ENCODE measurements at regions not wholly inside any gene's neighbourhood (a gene's known extent, or its start where the extent isn't known, plus 50 kb on each side); places are given as distances from the start of the nearest gene placed in this dataset.

DNA sequence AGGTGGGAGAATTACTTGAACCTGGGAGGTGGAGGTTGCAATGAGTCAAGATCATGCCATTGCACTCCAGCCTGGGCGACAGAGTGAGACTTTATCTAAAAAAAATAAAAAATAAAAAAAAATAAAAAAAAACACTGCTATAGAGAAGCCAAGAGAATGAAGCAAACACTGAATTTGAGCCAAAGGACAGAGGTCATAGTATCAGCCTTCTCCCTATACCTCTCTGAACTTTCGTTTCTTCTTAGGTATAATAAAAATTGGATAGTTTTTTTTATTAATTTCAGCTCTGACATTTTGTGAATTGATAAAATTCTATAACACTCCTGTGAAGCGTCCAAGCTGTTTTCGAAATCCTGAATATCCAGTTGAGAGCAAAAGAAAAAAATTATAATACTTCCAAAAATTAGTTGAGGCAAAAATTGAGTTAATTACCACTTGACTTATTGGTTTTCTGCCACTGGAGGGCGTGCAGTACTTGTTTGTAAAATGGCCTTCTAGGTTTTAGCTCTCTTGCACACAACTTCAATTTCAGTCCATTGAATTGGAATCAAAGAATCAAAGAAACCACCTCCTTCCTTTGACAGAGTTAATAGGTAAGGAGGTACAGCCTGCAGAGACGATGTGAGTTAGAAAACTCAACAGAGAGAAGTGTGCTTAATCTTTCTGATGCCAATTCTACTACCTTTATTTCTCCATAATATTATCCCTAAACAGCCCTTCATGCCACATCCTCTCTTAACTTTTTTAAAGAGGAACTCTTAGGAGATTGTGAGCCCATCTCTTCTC, 143.2 kb downstream of the BBOX1 start:
- peak; percentile 75 for DNase-seq (ENCODE audit: low spot score)
- Mint-ChIP-seq H3K4me3 (no peak overlapping the region), H3K27me3 (ENCODE audit: insufficient read depth, low read depth) (peaks cover 3% of the 10 kb centered on the region), H3K36me3 (no peaks in the 10 kb centered on the region), H3K9me3 (no peaks in the 10 kb centered on the region), H3K27ac (no peak overlapping the region), H3K4me1 (peaks cover 11% of the 10 kb centered on the region)
- Histone ChIP-seq H3K4me2 (peak overlapping the region; percentile 9), H4K20me1 (ENCODE audit: low read depth) (no peaks in the 10 kb centered on the region), H2AFZ (replicated peaks) (no peak overlapping the region), H3K27ac (no peak overlapping the region), H3F3A (ENCODE audit: low read depth) (peaks cover 19% of the 10 kb centered on the region), H3K4me1 (peaks cover 17% of the 10 kb centered on the region), H3K4me3 (no peak overlapping the region), H3K36me3 (no peaks in the 10 kb centered on the region), H3K79me2 (ENCODE audit: low read depth) (no peaks in the 10 kb centered on the region), H3K9ac (no peak overlapping the region), H3K9me3 (ENCODE audit: low read depth) (no peaks in the 10 kb centered on the region), H3K27me3 (no peaks in the 10 kb centered on the region)
- TF ChIP-seq EZH2 (IDR thresholded peaks at IDR 0.05) = no peak
- TF ChIP-seq, protein P1, sequence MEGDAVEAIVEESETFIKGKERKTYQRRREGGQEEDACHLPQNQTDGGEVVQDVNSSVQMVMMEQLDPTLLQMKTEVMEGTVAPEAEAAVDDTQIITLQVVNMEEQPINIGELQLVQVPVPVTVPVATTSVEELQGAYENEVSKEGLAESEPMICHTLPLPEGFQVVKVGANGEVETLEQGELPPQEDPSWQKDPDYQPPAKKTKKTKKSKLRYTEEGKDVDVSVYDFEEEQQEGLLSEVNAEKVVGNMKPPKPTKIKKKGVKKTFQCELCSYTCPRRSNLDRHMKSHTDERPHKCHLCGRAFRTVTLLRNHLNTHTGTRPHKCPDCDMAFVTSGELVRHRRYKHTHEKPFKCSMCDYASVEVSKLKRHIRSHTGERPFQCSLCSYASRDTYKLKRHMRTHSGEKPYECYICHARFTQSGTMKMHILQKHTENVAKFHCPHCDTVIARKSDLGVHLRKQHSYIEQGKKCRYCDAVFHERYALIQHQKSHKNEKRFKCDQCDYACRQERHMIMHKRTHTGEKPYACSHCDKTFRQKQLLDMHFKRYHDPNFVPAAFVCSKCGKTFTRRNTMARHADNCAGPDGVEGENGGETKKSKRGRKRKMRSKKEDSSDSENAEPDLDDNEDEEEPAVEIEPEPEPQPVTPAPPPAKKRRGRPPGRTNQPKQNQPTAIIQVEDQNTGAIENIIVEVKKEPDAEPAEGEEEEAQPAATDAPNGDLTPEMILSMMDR (IDR thresholded peaks at IDR 0.05) = peak; percentile 88

- Mint-ChIP-seq H3K4me1 (peaks cover 4% of the 10 kb centered on the region), H3K27me3 (ENCODE audit: insufficient read depth, low read depth) (peaks cover 6% of the 10 kb centered on the region), H3K27ac (no peak overlapping the region), H3K4me3 (no peak overlapping the region), H3K9me3 (peaks cover 2% of the 10 kb centered on the region), H3K36me3 (no peaks in the 10 kb centered on the region)
- Histone ChIP-seq H3K36me3 (no peaks in the 10 kb centered on the region), H2AFZ (replicated peaks) (no peak overlapping the region), H3K79me2 (ENCODE audit: low read depth) (no peaks in the 10 kb centered on the region), H3K4me1 (peaks cover 3% of the 10 kb centered on the region), H3K9me3 (ENCODE audit: low read depth) (no peaks in the 10 kb centered on the region), H3F3A (ENCODE audit: low read depth) (peaks cover 3% of the 10 kb centered on the region), H3K4me2 (no peak overlapping the region), H3K4me3 (no peak overlapping the region), H3K27ac (no peak overlapping the region), H3K9ac (no peak overlapping the region), H3K27me3 (no peaks in the 10 kb centered on the region), H4K20me1 (ENCODE audit: low read depth) (no peaks in the 10 kb centered on the region)
- no peak for DNase-seq (ENCODE audit: low spot score)
- TF ChIP-seq, protein P1 (IDR thresholded peaks at IDR 0.05) = no peak
- no peak for TF ChIP-seq EZH2 (IDR thresholded peaks at IDR 0.05)
- no peak for TF ChIP-seq EZH2phosphoT487 (IDR thresholded peaks at IDR 0.05)
Measured at GRCh38 chr11:27179334-27179733, 138.7 kb downstream of the BBOX1 start.

DNA sequence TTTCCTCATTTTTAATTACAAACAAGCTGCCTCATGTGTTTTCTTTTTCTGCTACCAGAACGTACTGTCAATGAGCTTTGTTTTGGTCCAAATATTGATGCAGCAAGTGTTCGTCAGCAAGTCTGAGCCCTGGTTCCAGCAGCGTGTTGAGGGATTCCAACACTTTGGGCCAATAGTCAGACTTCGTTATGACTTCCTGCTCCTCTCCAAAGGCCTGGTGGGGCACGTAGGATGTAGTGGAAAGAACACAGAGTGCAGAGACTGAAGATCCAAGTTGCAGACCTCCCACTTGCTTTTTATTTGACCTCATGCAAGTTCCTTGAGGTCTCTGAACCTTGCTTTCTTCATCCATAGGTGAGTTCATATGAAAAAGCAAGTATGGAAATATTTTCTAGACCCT, 138.2 kb downstream of the BBOX1 start:
- no peaks in the 10 kb centered on the region for H3K4me1 Mint-ChIP-seq

More for the DNA sequence above, 138.2 kb downstream of the BBOX1 start:
- H3K4me2 ChIP-seq = no peak overlapping the region
- no peak overlapping the region for H3K9ac ChIP-seq
- peaks cover 6% of the 10 kb centered on the region for H3K27me3 Mint-ChIP-seq (ENCODE audit: insufficient read depth, low read depth)
- no peak overlapping the region for H3K4me3 ChIP-seq
- no peaks in the 10 kb centered on the region for H3K79me2 ChIP-seq (ENCODE audit: low read depth)
- H3K9me3 Mint-ChIP-seq = peaks cover 2% of the 10 kb centered on the region
- no peak for DNase-seq (ENCODE audit: low spot score)
- no peaks in the 10 kb centered on the region for H3K36me3 Mint-ChIP-seq
- H3F3A ChIP-seq (ENCODE audit: low read depth) = no peaks in the 10 kb centered on the region
- TF ChIP-seq EZH2phosphoT487 (IDR thresholded peaks at IDR 0.05) = no peak
- TF ChIP-seq, protein P1 (IDR thresholded peaks at IDR 0.05) = no peak
- no peak for TF ChIP-seq EZH2 (IDR thresholded peaks at IDR 0.05)
- no peaks in the 10 kb centered on the region for H4K20me1 ChIP-seq (ENCODE audit: low read depth)
- H3K4me3 Mint-ChIP-seq = no peak overlapping the region
- H3K27ac ChIP-seq = no peak overlapping the region
- no peaks in the 10 kb centered on the region for H3K4me1 ChIP-seq
- H3K36me3 ChIP-seq = no peaks in the 10 kb centered on the region
- H3K27me3 ChIP-seq = no peaks in the 10 kb centered on the region
- H3K27ac Mint-ChIP-seq = no peak overlapping the region
- no peak overlapping the region for H2AFZ ChIP-seq (replicated peaks)
- no peaks in the 10 kb centered on the region for H3K9me3 ChIP-seq (ENCODE audit: low read depth)
